Kidney epithelial cell (primary cell): ENCODE measurements at regions not wholly inside any gene's neighbourhood (a gene's known extent, or its start where the extent isn't known, plus 50 kb on each side); places are given as distances from the start of the nearest gene placed in this dataset.

Source experiments
- DNase-seq: peaks from one replicate; pipeline ENCODE4 v3.0.0-alpha.2; 2010; ENCODE audit warnings: low read depth
- H3K27me3 ChIP-seq: 2 replicates; pipeline ENCODE4 v1.6.0; 2011; ENCODE audit warnings: low read length; ENCODE audit not compliant: control insufficient read depth, insufficient read depth
- H3K36me3 ChIP-seq: 2 replicates; pipeline ENCODE4 v1.5.1; 2011; ENCODE audit warnings: low read length; ENCODE audit not compliant: control insufficient read depth, insufficient read depth
- H3K4me3 ChIP-seq: 2 replicates; pipeline ENCODE4 v1.5.1; 2011; ENCODE audit warnings: low read depth, mild to moderate bottlenecking, control low read depth, low read length
- CTCF ChIP-seq: IDR thresholded peaks from 2 replicates; pipeline ENCODE4 v1.5.1; 2011; ENCODE audit warnings: mild to moderate bottlenecking, moderate library complexity, low read length, control low read depth, inconsistent platforms; ENCODE audit not compliant: insufficient read depth, poor library complexity, severe bottlenecking

- Histone ChIP-seq H3K36me3 (no peaks in the 10 kb centered on the region), H3K4me3 (no peak overlapping the region), H3K27me3 (no peaks in the 10 kb centered on the region)
- TF ChIP-seq CTCF: no peak
- DNase-seq: no peak
Observed at GRCh38 chr6:21451546-21452013, 142.0 kb upstream of the SOX4 start.

GRCh38 chr6:21454262-21454661 lies 139.3 kb upstream of the SOX4 start:
- Histone ChIP-seq H3K36me3 (no peaks in the 10 kb centered on the region), H3K27me3 (no peaks in the 10 kb centered on the region), H3K4me3 (no peak overlapping the region)
- no peak for DNase-seq
- no peak for TF ChIP-seq CTCF

- Histone ChIP-seq H3K36me3 (no peaks in the 10 kb centered on the region), H3K27me3 (no peaks in the 10 kb centered on the region), H3K4me3 (no peak overlapping the region)
- no peak for TF ChIP-seq CTCF
- no peak for DNase-seq
Observed at GRCh38 chr6:21455071-21455470, 138.5 kb upstream of the SOX4 start.

GRCh38 chr6:21457647-21458046 lies 135.9 kb upstream of the SOX4 start:
- no peak for DNase-seq
- Histone ChIP-seq H3K36me3 (no peaks in the 10 kb centered on the region), H3K27me3 (no peaks in the 10 kb centered on the region), H3K4me3 (no peak overlapping the region)
- TF ChIP-seq CTCF: no peak

- H3K36me3 ChIP-seq: no peaks in the 10 kb centered on the region
- no peak for TF ChIP-seq CTCF
Observed at GRCh38 chr6:21459641-21460040, 133.9 kb upstream of the SOX4 start.

GRCh38 chr6:21461844-21462518 lies 131.6 kb upstream of the SOX4 start:
- TF ChIP-seq CTCF: no peak
- DNase-seq: no peak
- H3K36me3 ChIP-seq: no peaks in the 10 kb centered on the region

More at GRCh38 chr6:21459641-21460040, 133.9 kb upstream of the SOX4 start:
- H3K4me3 ChIP-seq: no peak overlapping the region
- H3K27me3 ChIP-seq: no peaks in the 10 kb centered on the region
- no peak for DNase-seq

More at GRCh38 chr6:21461844-21462518, 131.6 kb upstream of the SOX4 start:
- Histone ChIP-seq H3K27me3 (no peaks in the 10 kb centered on the region), H3K4me3 (no peak overlapping the region)
